ENCODE measurements at regions not wholly inside any gene's neighbourhood (a gene's known extent, or its start where the extent isn't known, plus 50 kb on each side); places are given as distances from the start of the nearest gene placed in this dataset.

DNA sequence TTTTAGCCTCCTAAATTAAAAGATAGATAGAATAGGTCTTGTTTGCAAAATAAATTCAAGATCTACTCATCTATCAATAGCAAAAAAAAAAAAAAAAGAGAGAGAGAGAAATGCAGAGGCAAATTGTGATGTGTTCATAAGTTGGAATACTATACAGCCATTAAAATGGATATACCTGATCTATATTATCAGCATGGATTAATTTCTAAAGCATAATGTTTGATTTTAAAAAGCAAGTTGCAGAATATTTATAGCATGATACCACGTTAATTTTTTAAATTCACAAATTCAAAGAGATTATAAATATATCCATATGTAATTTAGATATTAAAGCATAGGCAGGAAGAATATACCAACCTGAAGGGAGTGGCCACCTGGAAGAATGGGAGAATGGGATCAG lies 114.9 kb upstream of the PTPRT start:
- no peak for DNase-seq

DNA sequence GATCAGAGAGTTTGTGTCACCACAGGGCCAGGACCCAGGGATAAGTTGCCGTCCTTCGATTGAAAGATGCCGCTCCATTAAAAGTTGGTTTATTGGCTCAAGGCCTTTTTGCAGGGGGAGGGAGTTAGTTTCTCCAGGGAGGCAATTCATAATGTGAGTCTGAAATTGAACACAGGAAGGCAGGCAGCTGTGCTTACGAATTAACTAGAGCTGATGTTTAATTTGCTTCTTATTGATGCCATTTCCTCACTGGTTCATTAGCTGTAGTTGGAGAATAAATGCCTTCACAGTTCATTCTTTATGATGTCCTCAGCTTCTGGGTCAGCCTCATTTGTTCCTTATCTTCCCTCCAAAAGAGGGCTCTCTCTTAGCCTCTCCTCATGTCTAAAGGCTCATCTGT lies 113.2 kb upstream of the PTPRT start:
- DNase-seq: no peak

DNA sequence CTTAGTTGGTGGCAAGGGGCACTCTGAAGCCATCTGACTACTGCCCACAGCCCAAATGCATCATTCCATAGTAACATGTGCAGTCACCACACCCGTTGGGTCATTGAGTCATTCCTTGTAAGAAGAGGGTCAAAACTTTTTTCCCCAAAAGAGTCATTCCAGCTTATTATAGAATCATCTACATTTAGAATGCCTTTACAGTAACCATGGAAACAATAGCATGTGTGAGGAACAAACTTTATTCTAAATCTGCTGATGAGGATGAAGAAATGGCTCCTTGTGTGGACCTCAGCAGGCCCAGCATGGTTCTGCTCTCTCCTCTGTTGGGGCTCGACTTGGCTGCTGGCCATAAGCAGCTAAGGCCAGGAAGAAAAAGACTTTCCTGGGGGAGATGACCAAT lies 111.2 kb upstream of the PTPRT start:
- no peak for DNase-seq

DNA sequence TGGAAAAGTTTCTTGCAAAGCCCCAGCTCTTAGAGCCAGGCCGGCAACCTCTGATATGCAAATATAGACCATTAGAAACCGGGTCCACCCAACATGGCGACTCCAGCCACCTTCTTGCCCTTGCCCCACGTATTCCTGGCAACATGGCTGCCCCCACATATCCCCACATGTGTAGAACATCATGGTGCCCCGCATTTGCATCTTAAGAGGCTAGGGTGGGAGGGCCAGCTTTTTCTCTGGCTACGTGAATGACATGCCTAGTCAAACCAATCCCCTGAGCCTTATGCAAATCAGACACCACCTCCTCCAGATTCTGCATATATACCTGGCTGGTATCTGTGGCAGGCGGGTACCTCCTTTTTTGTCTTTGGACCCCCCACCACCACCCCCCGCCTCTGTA lies 106.1 kb upstream of the PTPRT start:
- DNase-seq: no peak

DNA sequence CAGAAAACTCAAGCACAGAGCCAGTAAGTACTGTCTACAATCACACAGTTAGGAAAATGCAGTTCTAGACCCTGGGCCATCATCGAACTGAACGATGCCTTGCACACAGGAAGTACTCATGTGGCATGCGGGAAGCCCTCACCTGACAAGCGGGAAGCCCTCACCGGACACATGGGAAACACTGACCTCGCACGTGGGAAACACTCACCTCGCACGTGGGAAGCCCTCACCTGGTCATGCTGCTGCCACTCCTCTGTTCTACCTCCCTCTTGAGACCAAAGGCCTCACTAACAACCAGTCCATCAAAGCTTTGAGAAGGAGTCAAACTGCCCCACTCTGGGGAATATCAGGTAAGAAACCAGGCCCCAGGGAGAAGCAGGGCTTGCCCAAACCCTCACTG lies 105.6 kb upstream of the PTPRT start:
- no peak for DNase-seq

DNA sequence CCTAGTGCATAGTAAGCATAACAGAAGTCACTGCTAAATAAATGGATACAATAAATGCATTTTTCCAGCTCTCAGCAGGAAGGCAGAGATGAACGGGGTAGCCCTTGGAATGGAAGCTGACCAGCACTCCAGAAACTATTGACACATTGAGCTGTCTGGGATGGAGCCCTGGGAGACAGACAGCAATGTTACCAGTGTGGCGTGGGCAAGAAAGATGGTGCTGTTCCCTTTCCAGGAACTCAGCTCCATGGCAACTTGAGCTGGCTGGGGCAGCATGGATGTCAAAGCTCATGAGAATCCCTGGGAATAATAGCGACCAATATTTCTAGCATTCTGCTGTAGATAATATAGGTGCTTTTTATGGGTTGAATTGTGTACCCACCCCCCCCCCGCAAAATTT lies 104.3 kb upstream of the PTPRT start:
- DNase-seq: no peak

DNA sequence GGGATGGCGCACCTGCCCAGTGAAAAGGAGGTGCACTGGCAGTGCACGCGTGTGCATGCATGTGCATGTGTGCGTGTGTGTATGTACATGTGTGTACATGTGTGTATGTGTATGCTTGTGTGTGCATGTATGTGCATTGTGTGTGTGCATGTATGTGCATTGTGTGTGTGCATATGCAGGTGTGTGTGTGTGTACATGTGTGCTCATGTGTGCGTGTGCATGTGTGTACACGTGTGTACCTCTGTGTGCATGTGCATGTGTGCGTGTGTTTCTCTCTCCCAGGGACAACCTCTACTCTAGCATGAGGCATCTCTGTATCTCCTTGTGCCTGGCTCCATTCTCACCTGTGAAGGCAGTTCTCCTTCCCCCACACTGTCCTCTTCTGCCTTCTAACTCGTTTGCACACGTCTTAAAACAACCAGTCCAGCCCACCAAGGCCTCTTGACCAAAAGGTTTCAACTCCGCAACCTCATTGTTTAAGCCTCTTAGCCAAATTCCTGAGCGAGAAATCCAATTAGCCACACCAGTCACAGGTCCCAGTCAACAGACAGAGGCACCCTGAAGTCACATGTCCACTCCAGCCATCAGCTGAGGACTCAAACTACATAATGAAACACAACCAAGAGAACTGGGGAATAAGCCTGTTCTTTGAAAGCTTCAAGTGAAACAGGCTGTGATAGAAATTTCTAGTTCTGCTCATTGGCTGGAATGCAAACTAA lies 103.5 kb upstream of the PTPRT start:
- no peak for DNase-seq

DNA sequence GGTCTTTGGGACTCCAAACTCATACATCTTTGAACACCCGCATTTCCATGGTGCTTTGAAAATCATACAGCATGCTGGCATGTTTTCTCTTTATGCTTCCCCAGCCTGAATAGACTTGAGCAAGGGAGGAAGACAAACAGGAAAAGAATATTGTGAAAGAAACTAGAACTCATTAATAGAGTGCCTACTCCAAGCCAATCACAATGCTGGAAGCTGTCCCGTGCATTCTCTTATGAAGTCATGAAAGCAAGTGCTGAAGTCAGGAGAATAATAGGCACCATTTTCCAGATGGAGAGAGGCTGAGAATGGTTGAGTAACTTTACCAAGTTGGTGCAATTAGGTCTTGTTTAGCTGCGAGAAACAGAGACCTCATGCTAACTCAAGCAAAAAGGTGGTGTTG lies 102.5 kb upstream of the PTPRT start:
- DNase-seq: no peak

DNA sequence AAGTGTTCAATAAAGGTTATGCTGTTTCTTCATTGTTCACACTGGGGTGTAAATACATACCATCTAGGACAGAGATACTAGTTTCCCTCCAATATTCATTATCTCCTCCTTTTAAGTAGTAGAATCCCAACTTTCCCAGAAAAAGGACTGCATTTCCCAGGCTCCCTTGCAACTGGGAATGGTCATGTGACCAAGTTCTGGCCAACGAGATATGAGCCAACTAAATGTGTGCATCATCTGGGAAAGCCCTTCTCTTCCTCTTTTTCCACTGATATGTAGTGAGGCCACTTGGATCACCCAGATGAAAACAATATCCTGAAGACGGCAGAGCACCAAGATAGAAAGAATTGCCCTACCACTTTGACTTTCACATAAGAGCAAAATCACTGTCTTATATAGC lies 97.9 kb upstream of the PTPRT start:
- DNase-seq: no peak

DNA sequence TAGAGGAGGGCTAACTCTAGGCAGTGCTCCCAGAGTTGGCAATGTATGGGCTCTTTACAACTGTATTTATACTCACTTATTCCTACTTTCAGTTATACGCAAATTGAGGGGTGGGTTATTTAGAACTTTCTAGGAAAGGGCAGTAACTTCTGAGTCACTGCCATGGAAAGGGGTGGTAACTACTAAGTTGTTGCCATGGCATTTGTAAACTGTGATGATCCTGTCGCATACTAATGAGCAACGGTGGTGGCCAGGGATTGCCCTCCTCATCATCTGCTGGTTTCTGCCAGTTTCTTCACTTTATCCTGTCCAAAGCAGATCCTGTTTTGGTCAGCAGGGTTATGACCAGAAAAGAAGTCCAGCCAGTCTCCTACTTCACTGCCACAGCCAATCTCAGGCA lies 95.5 kb upstream of the PTPRT start:
- no peak for DNase-seq

DNA sequence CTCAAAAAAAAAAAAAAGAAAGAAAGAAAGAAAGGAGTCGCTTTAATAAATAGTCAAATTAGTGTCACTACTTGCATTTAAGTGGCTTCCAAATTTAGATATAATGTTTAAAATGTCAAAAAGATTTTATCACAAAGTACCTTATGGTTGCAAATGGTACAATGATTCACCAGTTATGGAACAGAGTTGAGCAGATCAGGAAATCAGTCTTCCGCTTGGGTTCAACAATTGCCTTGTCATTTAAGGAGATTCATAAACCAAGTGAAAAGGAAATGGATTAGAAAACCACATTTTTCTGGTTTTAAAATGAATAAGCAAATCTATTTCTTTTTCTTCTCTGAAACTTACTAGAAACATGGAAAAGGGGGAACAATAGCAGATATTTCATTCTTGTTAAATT lies 94.8 kb upstream of the PTPRT start:
- DNase-seq: peak; percentile 6

DNA sequence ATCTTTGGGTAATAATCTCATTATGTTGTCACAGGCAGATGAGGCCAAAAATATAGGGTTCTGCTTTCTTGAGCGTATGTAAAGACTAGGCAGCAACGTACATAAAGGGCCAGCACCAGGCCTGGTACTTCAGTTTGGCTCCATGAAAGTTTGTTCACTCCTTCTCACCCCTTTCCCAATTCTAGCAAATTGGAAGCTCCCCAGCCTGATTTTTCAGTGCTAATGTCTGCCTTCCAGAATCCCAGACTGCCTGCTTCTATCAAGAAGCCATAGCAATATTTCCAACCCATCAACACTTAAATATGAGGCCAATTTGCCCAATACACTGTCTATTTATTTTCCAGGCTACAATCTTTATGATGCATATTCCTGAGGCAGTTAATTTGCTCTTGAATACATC lies 93.4 kb upstream of the PTPRT start:
- no peak for DNase-seq

DNA sequence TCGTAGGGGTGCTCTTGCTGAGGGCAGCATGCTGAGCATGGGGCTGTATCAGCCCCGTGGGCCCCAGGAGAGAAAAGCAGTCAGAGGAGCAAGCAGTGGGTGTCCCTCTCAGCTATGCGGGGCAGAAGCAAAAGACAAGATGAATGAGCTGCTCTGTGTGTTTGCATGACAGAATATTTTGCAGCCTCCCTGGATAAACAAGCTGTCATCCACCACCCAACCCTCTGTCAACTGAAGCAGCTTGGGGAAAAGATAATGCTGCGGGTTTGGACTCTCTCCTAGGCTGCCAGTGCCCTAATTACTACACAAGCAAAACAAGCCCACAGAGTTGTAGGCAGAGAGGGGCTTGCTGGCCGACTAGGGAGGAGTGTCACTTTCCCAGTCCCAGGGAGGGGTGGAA lies 82.3 kb upstream of the PTPRT start:
- no peak for DNase-seq

DNA sequence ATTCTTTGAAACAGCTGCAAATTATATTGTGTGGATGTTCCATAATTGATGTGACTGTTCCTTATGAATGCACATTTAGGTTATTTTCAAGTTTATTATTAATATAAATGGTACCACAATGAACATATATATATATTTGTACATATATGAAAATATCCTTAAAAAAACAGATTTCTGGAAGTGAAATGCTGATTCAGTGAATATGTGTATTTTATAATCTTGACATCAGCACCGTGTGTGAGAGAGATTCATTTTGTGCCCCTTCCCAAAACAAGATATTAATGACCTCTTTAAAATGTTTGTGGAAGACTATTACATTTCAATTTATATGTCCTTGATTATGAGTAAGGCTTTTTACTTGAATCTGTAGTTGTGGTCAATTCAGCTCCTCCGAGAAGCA lies 75.7 kb upstream of the PTPRT start:
- no peak for DNase-seq

DNA sequence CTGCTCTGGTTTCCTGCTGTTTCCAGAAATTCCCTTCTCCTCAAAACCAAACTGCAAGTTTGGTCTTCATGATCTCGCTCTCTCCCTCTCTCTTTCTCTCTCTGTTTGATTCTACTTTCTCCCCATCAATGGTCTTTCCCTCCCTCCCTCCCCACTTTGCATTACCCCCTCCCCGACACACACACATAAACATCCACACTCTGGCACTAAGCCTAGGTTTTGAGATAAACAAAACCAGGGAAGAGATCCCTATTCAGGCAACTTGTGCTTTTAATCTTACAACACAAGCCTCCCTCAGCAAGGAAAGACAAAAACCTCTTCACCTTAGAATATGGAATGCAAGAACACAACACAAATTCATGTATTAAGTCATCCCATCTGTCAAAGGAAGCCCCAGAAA lies 73.5 kb upstream of the PTPRT start:
- no peak for DNase-seq

DNA sequence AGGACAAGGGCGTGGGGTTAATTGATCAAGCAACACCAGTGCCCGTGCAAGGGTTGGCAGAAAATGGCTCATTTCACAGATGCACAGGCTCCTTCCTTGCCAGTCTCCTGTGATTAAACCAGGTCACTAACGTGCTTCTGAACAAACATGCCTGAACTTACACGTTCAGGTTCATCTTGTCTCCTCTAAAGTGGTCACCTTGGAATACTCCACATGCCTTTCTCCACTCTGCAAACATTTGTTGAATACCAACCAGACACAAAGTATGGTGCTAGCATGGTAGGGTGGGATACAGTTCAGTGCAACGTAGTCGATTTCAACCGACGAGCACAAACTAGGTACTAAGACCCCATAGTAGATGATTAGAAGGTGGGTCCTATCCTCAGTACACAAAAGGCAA lies 72.6 kb upstream of the PTPRT start:
- no peak for DNase-seq

DNA sequence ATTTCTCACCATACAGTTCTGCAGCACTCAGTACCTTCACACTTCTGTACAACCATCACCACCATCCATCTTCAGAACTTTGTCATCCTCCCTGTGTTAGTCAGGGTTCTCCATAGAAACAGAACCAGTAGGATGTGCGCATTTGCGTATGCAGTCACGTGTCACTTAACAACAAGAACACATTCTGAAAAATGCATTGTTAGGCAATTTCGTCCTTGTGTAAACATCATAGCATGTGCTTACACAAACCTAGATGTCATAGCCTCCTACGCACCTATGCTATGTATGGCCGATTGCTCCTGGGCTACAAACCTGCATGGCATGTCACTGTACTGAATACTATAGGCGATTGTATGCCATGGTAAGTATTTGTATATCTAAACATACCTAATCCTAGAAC lies 66.2 kb upstream of the PTPRT start:
- DNase-seq: no peak

DNA sequence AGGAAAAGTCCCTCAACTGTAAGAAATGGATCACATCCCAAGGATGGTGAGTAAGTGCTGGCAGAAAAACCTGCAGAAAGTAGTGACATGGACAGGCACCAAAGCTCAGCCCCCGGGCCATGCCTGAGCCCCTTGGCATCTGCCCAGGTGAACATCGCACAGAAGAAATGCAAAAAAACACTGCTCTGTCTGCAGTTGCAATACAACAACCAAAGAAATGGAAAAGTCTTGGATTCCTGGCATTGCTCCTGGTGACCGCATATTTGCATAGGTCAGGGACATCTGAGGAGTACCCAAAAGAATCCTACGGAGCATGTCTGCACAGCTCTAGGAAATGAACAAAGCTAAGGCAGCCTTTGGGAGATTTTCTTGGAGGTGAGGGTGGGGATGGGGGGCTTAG lies 63.1 kb upstream of the PTPRT start:
- DNase-seq: no peak

DNA sequence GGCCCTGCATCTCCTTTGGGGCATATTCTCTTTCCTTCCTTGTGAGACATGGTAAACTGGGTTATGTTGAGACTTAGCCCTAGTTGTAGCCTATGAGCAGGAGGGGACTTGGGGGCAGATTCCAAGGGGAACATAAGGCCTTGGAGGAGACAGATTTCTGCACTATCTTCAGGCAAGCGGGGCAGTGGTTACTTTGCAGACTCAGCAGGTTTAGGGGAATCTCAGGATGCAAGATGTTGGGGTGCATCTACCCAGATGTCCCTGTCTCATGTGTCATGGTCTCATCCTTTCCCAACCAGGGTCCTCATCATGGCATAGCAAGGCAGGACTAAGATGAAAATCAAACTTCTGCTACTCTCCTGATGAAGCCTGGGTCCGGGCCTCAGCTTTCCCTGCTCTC lies 58.6 kb upstream of the PTPRT start:
- DNase-seq: no peak

DNA sequence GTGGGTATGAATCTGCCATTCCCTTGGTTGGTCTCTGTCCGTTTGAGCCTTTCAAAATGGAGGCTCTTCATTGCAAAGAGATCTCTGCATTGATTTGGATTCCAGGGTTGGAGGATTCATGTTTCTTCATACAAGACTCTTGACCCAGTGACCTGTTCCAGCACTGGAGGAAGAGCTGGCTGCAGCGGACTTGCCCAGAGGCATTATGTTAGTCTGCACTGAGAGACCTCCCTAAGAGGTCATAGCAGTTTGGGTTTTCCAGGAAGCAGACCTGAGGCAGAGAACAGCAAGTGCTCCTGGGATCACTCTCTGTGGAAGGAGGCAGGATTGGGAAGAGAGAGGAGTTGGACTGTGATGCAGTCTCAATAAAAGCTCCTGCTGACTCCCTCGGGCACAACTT lies 57.7 kb upstream of the PTPRT start:
- DNase-seq: no peak

DNA sequence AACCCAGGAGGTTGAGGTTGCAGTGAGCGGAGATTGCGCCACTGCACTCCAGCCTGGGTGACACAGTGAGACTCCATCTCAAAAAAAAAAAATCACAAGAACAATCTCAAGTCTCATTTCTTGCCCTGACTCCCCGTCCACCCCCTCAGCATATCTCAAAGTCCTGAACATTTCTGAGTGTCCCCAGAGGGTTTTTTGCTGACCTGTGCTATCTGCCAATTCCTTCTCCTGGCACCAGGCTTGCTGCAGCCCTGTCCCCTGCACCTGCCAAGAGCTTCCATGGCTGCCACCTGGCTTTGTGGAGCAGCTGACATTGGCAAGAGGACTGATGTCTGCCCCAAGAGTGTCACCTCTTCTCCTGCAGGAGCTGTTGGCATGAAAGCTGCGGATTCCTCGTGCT lies 54.9 kb upstream of the PTPRT start:
- DNase-seq: no peak

DNA sequence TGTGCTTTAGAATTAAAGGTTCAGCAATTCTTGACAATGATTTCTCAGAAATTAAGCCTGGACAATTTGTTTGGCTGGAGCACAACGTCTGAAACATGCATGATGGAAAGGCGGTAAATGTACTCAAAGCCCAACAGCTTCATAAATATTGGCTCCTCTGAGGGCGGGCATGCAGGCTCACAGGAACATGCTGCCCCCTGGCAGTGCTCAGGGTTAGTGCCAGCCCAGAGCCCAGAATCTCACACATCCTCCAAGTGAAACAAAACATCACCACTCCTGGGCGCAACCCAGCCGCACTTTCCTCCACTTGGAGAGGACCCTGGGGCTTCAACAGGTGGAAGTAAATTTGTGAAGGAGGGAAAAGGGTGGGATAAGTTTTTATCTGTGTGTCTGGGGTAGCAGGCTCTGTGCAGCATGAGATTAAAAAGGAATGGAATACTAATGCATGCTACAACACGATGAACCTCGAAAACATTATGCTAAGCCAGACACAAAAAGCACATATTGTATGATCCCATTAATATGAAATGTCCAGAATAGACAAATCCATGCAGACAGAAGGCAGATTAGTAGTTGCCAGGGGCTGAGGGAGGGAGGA lies 54.1 kb upstream of the PTPRT start:
- no peak for DNase-seq

DNA sequence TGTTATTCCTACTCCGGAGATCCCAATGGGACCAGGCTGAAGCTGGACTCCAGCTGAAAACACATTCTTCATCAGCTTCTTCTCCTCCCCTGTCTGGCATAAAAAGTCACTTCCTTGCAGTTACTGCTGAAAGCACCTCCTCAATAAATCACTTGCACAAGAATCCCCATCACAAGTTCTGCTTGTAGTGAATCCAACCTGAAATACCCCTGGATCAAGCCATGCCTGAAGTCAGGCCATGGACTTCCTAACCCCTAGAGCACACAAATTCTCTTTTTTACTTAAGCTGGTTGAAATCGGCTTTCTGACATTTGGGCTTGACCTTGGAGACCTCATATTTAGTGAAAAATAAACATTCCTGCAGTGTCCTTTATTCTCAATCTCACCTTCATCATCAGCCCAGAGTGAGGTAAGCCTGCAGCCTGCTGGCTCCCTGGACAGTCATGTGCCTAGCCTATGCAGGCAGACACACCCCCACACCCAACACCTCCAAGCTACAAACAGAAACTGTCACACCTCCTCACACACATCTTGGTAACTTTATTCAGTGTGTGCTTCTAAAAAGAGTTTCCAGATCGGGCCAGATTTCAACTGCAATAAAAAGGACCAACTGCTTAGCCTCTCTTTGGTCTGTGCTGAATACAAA lies 51.5 kb upstream of the PTPRT start:
- DNase-seq: no peak

Data from activated CD4-positive, alpha-beta T cell treated with anti-CD3 and anti-CD28 coated beads, Interleukin-2, Interleukin-6, amounts not matched to agents 100 ng/mL and 50 ng/mL, durations not matched to agents 16 hours and 8 hours (primary cell).